ENCODE measurements at regions not wholly inside any gene's neighbourhood (a gene's known extent, or its start where the extent isn't known, plus 50 kb on each side); places are given as distances from the start of the nearest gene placed in this dataset.

- CTCF ChIA-PET = no interaction called here
- no TSS peak for BruUV-seq (replicated peaks)
- intact Hi-C loops (cut with micrococcal nuclease) = no loop called here
These were observed 595.4 kb upstream of the MIR17HG start for GRCh38 chr13:90752070-90752469.

DNA sequence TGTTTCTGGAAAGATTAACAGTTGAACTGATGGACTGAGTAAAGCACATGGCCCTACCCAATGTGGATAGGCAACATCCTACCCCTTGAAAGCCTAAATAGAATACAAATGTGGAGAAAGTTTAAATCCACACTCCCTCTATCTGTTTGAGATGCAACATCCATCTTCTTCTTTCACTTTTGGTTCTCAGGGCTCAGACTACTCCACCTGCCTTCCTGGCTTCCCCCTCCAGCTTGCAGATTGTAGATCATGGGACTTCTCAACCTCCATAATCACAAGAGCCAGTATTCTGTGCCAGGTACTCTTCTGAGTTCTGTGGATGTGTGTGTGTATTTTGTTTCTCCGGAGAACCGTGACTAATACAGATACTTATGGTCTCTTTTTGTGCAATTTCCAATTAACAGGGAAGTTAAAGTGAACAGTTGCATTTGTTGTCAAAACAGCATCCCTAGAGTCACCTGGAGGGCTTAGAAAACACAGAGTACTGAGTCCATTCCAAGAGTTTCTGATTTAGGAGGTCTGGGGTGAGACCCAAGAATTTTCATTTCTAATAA, 590.3 kb upstream of the MIR17HG start:
- no peaks in the 10 kb centered on the region for H3F3A ChIP-seq (ENCODE audit: low read length, unreplicated experiment)
- no peak overlapping the region for H3K27ac ChIP-seq (ENCODE audit: low read length)
- ATAC-seq (no peak), DNase-seq (no peak)
- H3K4me2 ChIP-seq (ENCODE audit: low read length) = no peak overlapping the region
- no peaks in the 10 kb centered on the region for H4K20me1 ChIP-seq (ENCODE audit: low read length)
- H3K36me3 ChIP-seq (ENCODE audit: low read depth, low read length) = no peaks in the 10 kb centered on the region
- no TSS peak for BruUV-seq (replicated peaks)
- TF ChIP-seq EZH2 (IDR thresholded peaks at IDR 0.05; ENCODE audit: low read length, unreplicated experiment) (no peak), EZH2phosphoT487 (IDR thresholded peaks at IDR 0.05; ENCODE audit: borderline replicate concordance, low read length) (no peak), CTCF (conservative IDR thresholded peaks at IDR 0.05; ENCODE audit: low read depth, low read length) (no peak)
- H3K79me2 ChIP-seq (ENCODE audit: low read length) = no peaks in the 10 kb centered on the region
- no peak overlapping the region for H3K4me3 ChIP-seq (ENCODE audit: low read length)
- no peaks in the 10 kb centered on the region for H3K9me2 ChIP-seq (replicated peaks; ENCODE audit: low read length)
- H2AFZ ChIP-seq (ENCODE audit: low read length) = no peak overlapping the region
- POLR2A ChIA-PET (ENCODE audit: unreplicated experiment) = interaction anchor here (0.6 kb wide), 1 partner anchor 78 kb away, joined by 4 read pairs; no protein-coding TSS in a partner anchor
- H3K4me1 ChIP-seq (ENCODE audit: insufficient read depth, low read length) = no peaks in the 10 kb centered on the region
- intact Hi-C loops (cut with micrococcal nuclease) = no loop called here
- H3K27me3 ChIP-seq (ENCODE audit: low read length) = no peaks in the 10 kb centered on the region
- H3K9ac ChIP-seq (ENCODE audit: low read length) = no peak overlapping the region
- no peaks in the 10 kb centered on the region for H3K9me3 ChIP-seq (ENCODE audit: low read length)
- CTCF ChIA-PET = no interaction called here

More at GRCh38 chr13:90752070-90752469, 595.4 kb upstream of the MIR17HG start:
- POLR2A ChIA-PET (ENCODE audit: unreplicated experiment) = no interaction called here
- H3K36me3 ChIP-seq (ENCODE audit: low read depth, low read length) = no peaks in the 10 kb centered on the region
- ATAC-seq = no peak
- no peaks in the 10 kb centered on the region for H3K9me3 ChIP-seq (ENCODE audit: low read length)
- H4K20me1 ChIP-seq (ENCODE audit: low read length) = no peaks in the 10 kb centered on the region
- no peak overlapping the region for H3K4me2 ChIP-seq (ENCODE audit: low read length)
- H2AFZ ChIP-seq (ENCODE audit: low read length) = no peak overlapping the region
- no peak for DNase-seq
- H3K9ac ChIP-seq (ENCODE audit: low read length) = no peak overlapping the region
- H3K27ac ChIP-seq (ENCODE audit: low read length) = no peak overlapping the region
- H3K27me3 ChIP-seq (ENCODE audit: low read length) = no peaks in the 10 kb centered on the region
- H3K4me3 ChIP-seq (ENCODE audit: low read length) = no peak overlapping the region
- H3K4me1 ChIP-seq (ENCODE audit: insufficient read depth, low read length) = no peaks in the 10 kb centered on the region
- H3F3A ChIP-seq (ENCODE audit: low read length, unreplicated experiment) = no peaks in the 10 kb centered on the region
- no peak for TF ChIP-seq EZH2phosphoT487 (IDR thresholded peaks at IDR 0.05; ENCODE audit: borderline replicate concordance, low read length)
- TF ChIP-seq EZH2 (IDR thresholded peaks at IDR 0.05; ENCODE audit: low read length, unreplicated experiment) = no peak
- TF ChIP-seq CTCF (conservative IDR thresholded peaks at IDR 0.05; ENCODE audit: low read depth, low read length) = no peak
- H3K9me2 ChIP-seq (replicated peaks; ENCODE audit: low read length) = no peaks in the 10 kb centered on the region
- no peaks in the 10 kb centered on the region for H3K79me2 ChIP-seq (ENCODE audit: low read length)

DNA sequence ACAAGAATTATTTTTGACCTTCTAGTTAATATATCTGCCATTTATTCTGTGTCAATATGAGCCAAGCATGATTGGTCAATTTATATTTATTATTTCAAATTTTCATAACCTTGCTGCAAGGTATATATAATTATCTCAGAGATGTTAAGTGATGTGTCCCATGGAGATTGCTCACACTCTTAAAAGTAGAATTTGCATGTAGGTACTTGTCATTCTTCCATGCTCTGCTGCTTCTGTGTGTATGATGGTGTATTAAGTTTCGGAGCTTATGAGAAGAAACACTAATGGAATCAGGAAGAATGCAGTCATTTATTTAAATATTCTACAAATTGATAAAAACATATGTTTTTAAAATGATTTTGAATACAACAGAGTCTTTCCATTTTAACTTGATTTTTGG, 586.8 kb upstream of the MIR17HG start:
- CTCF ChIA-PET = no interaction called here
- H3K4me2 ChIP-seq (ENCODE audit: low read length) = no peak overlapping the region
- no peaks in the 10 kb centered on the region for H3K4me1 ChIP-seq (ENCODE audit: insufficient read depth, low read length)
- no peak overlapping the region for H2AFZ ChIP-seq (ENCODE audit: low read length)
- H3K4me3 ChIP-seq (ENCODE audit: low read length) = no peak overlapping the region
- TF ChIP-seq EZH2 (IDR thresholded peaks at IDR 0.05; ENCODE audit: low read length, unreplicated experiment) (no peak), EZH2phosphoT487 (IDR thresholded peaks at IDR 0.05; ENCODE audit: borderline replicate concordance, low read length) (no peak), CTCF (conservative IDR thresholded peaks at IDR 0.05; ENCODE audit: low read depth, low read length) (no peak)
- H3K27me3 ChIP-seq (ENCODE audit: low read length) = no peaks in the 10 kb centered on the region
- intact Hi-C loops (cut with micrococcal nuclease) = no loop called here
- no peaks in the 10 kb centered on the region for H3K36me3 ChIP-seq (ENCODE audit: low read depth, low read length)
- ATAC-seq (no peak), DNase-seq (no peak)
- POLR2A ChIA-PET (ENCODE audit: unreplicated experiment) = no interaction called here
- no TSS peak for BruUV-seq (replicated peaks)
- no peak overlapping the region for H3K27ac ChIP-seq (ENCODE audit: low read length)
- H4K20me1 ChIP-seq (ENCODE audit: low read length) = no peaks in the 10 kb centered on the region
- no peaks in the 10 kb centered on the region for H3K9me3 ChIP-seq (ENCODE audit: low read length)
- no peak overlapping the region for H3K9ac ChIP-seq (ENCODE audit: low read length)
- H3K79me2 ChIP-seq (ENCODE audit: low read length) = no peaks in the 10 kb centered on the region
- H3K9me2 ChIP-seq (replicated peaks; ENCODE audit: low read length) = no peaks in the 10 kb centered on the region
- H3F3A ChIP-seq (ENCODE audit: low read length, unreplicated experiment) = no peaks in the 10 kb centered on the region
